ENCODE measurements at regions not wholly inside any gene's neighbourhood (a gene's known extent, or its start where the extent isn't known, plus 50 kb on each side); places are given as distances from the start of the nearest gene placed in this dataset.

DNA sequence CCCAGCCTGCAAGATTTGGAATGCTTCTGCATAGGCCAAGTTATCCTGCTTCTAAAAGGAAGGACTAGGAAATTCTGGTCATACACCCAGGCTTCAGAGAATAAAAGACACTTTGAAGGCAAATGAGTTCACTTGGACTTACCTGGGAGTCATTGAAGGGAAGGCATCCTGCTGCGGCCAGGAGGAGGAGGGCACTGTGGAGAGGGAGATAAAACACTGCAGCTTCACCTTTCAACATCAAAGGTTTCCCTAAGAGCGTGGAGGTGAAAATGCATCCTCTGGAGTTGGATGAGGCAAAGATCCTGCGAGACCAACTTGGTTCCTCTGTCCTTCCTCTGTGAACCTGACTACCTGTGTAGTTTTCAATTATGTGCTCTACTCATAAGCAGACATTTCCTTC lies 79.5 kb upstream of the RIOK3 start:
- TF ChIP-seq, protein P1, sequence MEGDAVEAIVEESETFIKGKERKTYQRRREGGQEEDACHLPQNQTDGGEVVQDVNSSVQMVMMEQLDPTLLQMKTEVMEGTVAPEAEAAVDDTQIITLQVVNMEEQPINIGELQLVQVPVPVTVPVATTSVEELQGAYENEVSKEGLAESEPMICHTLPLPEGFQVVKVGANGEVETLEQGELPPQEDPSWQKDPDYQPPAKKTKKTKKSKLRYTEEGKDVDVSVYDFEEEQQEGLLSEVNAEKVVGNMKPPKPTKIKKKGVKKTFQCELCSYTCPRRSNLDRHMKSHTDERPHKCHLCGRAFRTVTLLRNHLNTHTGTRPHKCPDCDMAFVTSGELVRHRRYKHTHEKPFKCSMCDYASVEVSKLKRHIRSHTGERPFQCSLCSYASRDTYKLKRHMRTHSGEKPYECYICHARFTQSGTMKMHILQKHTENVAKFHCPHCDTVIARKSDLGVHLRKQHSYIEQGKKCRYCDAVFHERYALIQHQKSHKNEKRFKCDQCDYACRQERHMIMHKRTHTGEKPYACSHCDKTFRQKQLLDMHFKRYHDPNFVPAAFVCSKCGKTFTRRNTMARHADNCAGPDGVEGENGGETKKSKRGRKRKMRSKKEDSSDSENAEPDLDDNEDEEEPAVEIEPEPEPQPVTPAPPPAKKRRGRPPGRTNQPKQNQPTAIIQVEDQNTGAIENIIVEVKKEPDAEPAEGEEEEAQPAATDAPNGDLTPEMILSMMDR (conservative IDR thresholded peaks at IDR 0.05; ENCODE audit: low read depth, low read length), result no peak
- no peak for TF ChIP-seq EZH2 (IDR thresholded peaks at IDR 0.05; ENCODE audit: borderline replicate concordance, low read depth, low read length, poor library complexity, severe bottlenecking)

Measured in A673 (cell line).